WTC11 (cell line): ENCODE measurements at regions not wholly inside any gene's neighbourhood (a gene's known extent, or its start where the extent isn't known, plus 50 kb on each side); places are given as distances from the start of the nearest gene placed in this dataset.

ENCODE experiments used
- ATAC-seq: fragments of 200-7000 bp; cut with Tn5 transposase; 2 replicates; pipeline ENCODE4 v1.10.0; 2021; ENCODE audit warnings: mild to moderate bottlenecking, moderate library complexity
- CTCF ChIA-PET: fragments of 300-600 bp; sonication (Branson Sonifier 250); formaldehyde crosslinking; loops from one replicate; lab custom pipeline; 2021; ENCODE audit warnings: antibody characterized with exemption; lab: Charles Lee
- POLR2A ChIA-PET: fragments of 350-600 bp; sonication (Branson Sonifier 250); formaldehyde crosslinking; loops from one replicate; lab custom pipeline; 2021; ENCODE audit warnings: antibody characterized with exemption; lab: Charles Lee
- DNase-seq: peaks from one replicate; pipeline ENCODE4 v3.0.0; 2021; ENCODE audit warnings: low spot score
- H3K27ac Mint-ChIP-seq: 2 replicates; pipeline ENCODE4 v1.8.0; 2021; ENCODE audit warnings: mixed read lengths
- H3K27me3 Mint-ChIP-seq: 2 replicates; pipeline ENCODE4 v1.8.0; 2021; ENCODE audit warnings: low read depth, mild to moderate bottlenecking, moderate library complexity, mixed read lengths
- H3K36me3 Mint-ChIP-seq: 2 replicates; pipeline ENCODE4 v1.8.0; 2021; ENCODE audit warnings: mixed read lengths
- H3K4me1 Mint-ChIP-seq: 2 replicates; pipeline ENCODE4 v1.8.0; 2022; ENCODE audit warnings: mixed read lengths
- H3K4me3 Mint-ChIP-seq: 2 replicates; pipeline ENCODE4 v1.8.0; 2021; ENCODE audit warnings: mild to moderate bottlenecking, moderate library complexity, mixed read lengths
- H3K9me3 Mint-ChIP-seq: 2 replicates; pipeline ENCODE4 v1.8.0; 2021; ENCODE audit warnings: mixed read lengths
- ATF1 ChIP-seq: sonication (generic); formaldehyde crosslinking; IDR thresholded peaks from 2 replicates; pipeline ENCODE4 v1.8.1; 2023; ENCODE audit warnings: mild to moderate bottlenecking, moderate library complexity, missing genetic modification reagents
- CREM ChIP-seq: sonication (generic); formaldehyde crosslinking; IDR thresholded peaks from 2 replicates; pipeline ENCODE4 v1.8.1; 2022; ENCODE audit warnings: mild to moderate bottlenecking, missing genetic modification reagents, moderate library complexity
- GRHL2 ChIP-seq: fragments of 250-450 bp; sonication (Bioruptor Pico); IDR thresholded peaks from 2 replicates; pipeline ENCODE4 v1.8.0; 2022; ENCODE audit warnings: mild to moderate bottlenecking, moderate library complexity; ENCODE audit not compliant: insufficient replicate concordance, severe bottlenecking
- GTF2I ChIP-seq: fragments of 250-450 bp; sonication (Bioruptor Pico); conservative IDR thresholded peaks from 2 replicates; pipeline ENCODE4 v1.4.0; 2021; ENCODE audit warnings: mild to moderate bottlenecking
- JUN ChIP-seq: sonication (generic); formaldehyde crosslinking; IDR thresholded peaks from 2 replicates; pipeline ENCODE4 v1.8.0; 2023; ENCODE audit warnings: mild to moderate bottlenecking, missing genetic modification reagents
- MXD4 ChIP-seq: fragments of 250-450 bp; sonication (Bioruptor Pico); IDR thresholded peaks from 2 replicates; pipeline ENCODE4 v1.8.0; 2021; ENCODE audit warnings: mild to moderate bottlenecking, moderate library complexity, borderline replicate concordance
- NR3C1 ChIP-seq: sonication (generic); formaldehyde crosslinking; conservative IDR thresholded peaks from 2 replicates; pipeline ENCODE4 v1.8.1; 2023; ENCODE audit warnings: low read depth, mild to moderate bottlenecking, missing genetic modification reagents
- SMAD3 ChIP-seq: sonication (generic); formaldehyde crosslinking; IDR thresholded peaks from 2 replicates; pipeline ENCODE4 v1.8.0; 2022; ENCODE audit warnings: missing genetic modification reagents, mild to moderate bottlenecking, borderline replicate concordance
- ZNF423 ChIP-seq: fragments of 250-450 bp; sonication (Bioruptor Pico); IDR thresholded peaks from 2 replicates; pipeline ENCODE4 v2.1.2; 2022; ENCODE audit warnings: mild to moderate bottlenecking, moderate library complexity
- TF ChIP-seq, protein P1 (sequence below): sonication (generic); formaldehyde crosslinking; IDR thresholded peaks from 2 replicates; pipeline ENCODE4 v1.8.0; 2023; ENCODE audit warnings: mild to moderate bottlenecking, missing genetic modification reagents
- TF ChIP-seq, protein P2 (sequence below): sonication (generic); formaldehyde crosslinking; IDR thresholded peaks from 2 replicates; pipeline ENCODE4 v1.8.1; 2022; ENCODE audit warnings: mild to moderate bottlenecking, missing genetic modification reagents, moderate library complexity, borderline replicate concordance
- TF ChIP-seq, protein P3 (sequence below): fragments of 250-450 bp; sonication (Bioruptor Pico); IDR thresholded peaks from 2 replicates; pipeline ENCODE4 v1.9.0; 2021; ENCODE audit warnings: mild to moderate bottlenecking
- TF ChIP-seq, protein P4 (sequence below): sonication (generic); formaldehyde crosslinking; IDR thresholded peaks from 2 replicates; pipeline ENCODE4 v1.8.1; 2022; ENCODE audit warnings: mild to moderate bottlenecking, moderate library complexity, missing genetic modification reagents

DNA sequence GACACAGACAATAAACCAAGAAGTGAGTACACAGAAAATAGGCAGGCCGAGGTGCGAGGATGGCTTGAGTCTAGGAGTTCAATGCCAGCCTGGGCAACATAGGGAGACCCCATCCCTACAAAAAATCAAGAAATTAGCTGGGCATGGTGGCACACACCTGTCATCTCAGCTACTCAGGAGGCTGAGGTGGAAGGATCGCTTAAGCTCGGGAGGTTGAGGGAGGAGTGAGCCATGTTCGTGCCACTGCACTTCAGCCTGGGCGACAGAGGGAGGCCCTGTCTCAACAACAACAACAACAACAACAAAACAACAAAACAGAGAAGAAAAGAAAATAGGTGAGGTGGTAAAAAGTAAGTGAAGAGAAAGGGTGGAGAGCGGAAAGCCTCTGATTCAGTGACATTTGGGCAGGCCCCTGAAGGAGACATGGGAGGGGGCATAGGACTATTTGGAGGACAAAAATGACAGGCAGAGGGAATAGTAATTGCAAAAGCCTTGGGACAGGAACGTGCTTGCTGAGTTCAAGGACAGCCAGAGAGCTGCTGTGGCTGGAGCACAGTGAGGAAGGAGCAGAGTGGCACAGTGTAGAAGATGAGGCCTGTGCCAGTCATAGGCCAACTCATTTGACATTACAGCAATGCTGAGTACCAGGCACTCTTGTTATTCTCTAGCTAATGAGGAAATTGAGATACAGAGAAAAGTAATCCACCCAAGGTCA is 160.6 kb downstream of the VEGFA start:
- peaks cover 24% of the 10 kb centered on the region for H3K4me1 Mint-ChIP-seq
- ChIA-PET POLR2A (no interaction called here), CTCF (interaction anchor here (0.8 kb wide), 1 partner anchor 161 kb away, joined by 3 read pairs; the partner anchor contains the start of gene VEGFA)
- DNase-seq (no peak), ATAC-seq (no peak)
- no peaks in the 10 kb centered on the region for H3K36me3 Mint-ChIP-seq
- no peak for TF ChIP-seq GTF2I
- TF ChIP-seq, protein P1, sequence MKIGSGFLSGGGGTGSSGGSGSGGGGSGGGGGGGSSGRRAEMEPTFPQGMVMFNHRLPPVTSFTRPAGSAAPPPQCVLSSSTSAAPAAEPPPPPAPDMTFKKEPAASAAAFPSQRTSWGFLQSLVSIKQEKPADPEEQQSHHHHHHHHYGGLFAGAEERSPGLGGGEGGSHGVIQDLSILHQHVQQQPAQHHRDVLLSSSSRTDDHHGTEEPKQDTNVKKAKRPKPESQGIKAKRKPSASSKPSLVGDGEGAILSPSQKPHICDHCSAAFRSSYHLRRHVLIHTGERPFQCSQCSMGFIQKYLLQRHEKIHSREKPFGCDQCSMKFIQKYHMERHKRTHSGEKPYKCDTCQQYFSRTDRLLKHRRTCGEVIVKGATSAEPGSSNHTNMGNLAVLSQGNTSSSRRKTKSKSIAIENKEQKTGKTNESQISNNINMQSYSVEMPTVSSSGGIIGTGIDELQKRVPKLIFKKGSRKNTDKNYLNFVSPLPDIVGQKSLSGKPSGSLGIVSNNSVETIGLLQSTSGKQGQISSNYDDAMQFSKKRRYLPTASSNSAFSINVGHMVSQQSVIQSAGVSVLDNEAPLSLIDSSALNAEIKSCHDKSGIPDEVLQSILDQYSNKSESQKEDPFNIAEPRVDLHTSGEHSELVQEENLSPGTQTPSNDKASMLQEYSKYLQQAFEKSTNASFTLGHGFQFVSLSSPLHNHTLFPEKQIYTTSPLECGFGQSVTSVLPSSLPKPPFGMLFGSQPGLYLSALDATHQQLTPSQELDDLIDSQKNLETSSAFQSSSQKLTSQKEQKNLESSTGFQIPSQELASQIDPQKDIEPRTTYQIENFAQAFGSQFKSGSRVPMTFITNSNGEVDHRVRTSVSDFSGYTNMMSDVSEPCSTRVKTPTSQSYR (CRISPR knock-in tag) = no peak
- TF ChIP-seq, protein P2, sequence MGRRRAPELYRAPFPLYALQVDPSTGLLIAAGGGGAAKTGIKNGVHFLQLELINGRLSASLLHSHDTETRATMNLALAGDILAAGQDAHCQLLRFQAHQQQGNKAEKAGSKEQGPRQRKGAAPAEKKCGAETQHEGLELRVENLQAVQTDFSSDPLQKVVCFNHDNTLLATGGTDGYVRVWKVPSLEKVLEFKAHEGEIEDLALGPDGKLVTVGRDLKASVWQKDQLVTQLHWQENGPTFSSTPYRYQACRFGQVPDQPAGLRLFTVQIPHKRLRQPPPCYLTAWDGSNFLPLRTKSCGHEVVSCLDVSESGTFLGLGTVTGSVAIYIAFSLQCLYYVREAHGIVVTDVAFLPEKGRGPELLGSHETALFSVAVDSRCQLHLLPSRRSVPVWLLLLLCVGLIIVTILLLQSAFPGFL (CRISPR knock-in tag) = no peak
- peak overlapping the region; percentile 10; the same call in 1 of the 2 replicates for H3K27ac Mint-ChIP-seq
- no peak overlapping the region for H3K4me3 Mint-ChIP-seq
- no peaks in the 10 kb centered on the region for H3K27me3 Mint-ChIP-seq
- no peaks in the 10 kb centered on the region for H3K9me3 Mint-ChIP-seq

DNA sequence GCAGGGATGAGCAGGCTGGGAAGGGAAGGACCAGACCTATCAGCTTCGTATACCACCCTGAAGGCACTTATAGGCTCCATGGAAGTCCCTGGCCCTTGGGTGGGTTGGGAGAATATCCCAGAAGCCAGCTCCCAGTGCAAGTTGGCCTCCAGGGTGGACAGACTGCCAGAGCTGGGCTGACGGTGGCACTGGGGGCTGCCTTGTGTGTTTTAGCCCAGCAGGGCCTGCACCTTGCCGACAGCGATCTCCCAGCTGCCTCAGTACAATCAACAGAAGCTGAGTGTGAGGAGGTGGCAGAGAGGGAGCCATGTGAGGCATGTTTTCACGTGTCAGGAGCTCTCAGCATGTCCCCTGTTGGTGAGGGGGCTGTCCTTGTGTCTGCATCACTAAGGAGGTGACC is 159.5 kb downstream of the VEGFA start:
- ATAC-seq (no peak), DNase-seq (no peak)
- H3K27me3 Mint-ChIP-seq = no peaks in the 10 kb centered on the region
- no peak overlapping the region for H3K4me3 Mint-ChIP-seq
- CTCF ChIA-PET = no interaction called here
- no peaks in the 10 kb centered on the region for H3K36me3 Mint-ChIP-seq
- H3K9me3 Mint-ChIP-seq = no peaks in the 10 kb centered on the region
- POLR2A ChIA-PET = no interaction called here
- TF ChIP-seq JUN (CRISPR knock-in tag) = no peak
- TF ChIP-seq NR3C1 = no peak
- TF ChIP-seq ATF1 (CRISPR knock-in tag) = no peak
- no peak for TF ChIP-seq SMAD3 (CRISPR knock-in tag)
- no peak for TF ChIP-seq ZNF423 (CRISPR knock-in tag)
- TF ChIP-seq, protein P3, sequence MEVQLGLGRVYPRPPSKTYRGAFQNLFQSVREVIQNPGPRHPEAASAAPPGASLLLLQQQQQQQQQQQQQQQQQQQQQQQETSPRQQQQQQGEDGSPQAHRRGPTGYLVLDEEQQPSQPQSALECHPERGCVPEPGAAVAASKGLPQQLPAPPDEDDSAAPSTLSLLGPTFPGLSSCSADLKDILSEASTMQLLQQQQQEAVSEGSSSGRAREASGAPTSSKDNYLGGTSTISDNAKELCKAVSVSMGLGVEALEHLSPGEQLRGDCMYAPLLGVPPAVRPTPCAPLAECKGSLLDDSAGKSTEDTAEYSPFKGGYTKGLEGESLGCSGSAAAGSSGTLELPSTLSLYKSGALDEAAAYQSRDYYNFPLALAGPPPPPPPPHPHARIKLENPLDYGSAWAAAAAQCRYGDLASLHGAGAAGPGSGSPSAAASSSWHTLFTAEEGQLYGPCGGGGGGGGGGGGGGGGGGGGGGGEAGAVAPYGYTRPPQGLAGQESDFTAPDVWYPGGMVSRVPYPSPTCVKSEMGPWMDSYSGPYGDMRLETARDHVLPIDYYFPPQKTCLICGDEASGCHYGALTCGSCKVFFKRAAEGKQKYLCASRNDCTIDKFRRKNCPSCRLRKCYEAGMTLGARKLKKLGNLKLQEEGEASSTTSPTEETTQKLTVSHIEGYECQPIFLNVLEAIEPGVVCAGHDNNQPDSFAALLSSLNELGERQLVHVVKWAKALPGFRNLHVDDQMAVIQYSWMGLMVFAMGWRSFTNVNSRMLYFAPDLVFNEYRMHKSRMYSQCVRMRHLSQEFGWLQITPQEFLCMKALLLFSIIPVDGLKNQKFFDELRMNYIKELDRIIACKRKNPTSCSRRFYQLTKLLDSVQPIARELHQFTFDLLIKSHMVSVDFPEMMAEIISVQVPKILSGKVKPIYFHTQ (CRISPR knock-in tag) = no peak
- TF ChIP-seq GRHL2 = no peak
- TF ChIP-seq, protein P4, sequence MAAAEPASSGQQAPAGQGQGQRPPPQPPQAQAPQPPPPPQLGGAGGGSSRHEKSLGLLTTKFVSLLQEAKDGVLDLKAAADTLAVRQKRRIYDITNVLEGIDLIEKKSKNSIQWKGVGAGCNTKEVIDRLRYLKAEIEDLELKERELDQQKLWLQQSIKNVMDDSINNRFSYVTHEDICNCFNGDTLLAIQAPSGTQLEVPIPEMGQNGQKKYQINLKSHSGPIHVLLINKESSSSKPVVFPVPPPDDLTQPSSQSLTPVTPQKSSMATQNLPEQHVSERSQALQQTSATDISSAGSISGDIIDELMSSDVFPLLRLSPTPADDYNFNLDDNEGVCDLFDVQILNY (CRISPR knock-in tag) = no peak
- H3K27ac Mint-ChIP-seq = no peak overlapping the region
- peaks cover 25% of the 10 kb centered on the region for H3K4me1 Mint-ChIP-seq

DNA sequence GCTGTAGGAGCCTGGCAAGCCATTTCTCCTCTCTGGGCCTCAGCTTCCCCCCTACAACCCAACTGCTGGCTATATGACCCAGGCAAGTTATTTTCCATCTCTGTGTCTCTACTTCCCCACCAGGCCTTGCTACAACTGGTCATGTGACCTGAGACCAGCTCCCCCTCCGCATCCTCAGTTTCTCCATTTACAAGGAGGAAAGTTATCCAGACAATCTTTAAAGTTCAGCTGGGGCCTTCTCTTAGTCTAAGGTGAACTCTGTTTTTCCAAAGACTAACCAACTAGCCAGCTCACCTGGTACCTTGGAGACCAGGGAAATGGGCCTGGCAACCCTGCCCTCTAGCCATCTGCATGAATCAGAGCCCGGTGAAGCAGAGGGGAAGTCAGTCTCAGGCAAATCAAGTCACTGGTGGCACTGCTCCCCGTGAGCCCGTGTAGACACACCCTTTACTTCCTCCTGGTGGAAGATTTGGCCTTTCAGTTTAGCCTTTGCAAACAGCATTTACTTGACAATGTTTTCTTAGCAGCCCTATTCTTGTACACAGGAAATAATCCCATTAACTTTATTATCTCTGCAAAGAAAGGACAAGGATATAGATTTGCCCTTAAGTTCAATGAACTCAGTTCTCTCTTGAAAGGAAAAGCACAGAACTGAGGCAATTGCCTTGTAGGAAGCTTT is 157.7 kb downstream of the VEGFA start:
- ATAC-seq = no peak
- CTCF ChIA-PET = interaction anchor here (0.5 to 2.6 kb wide), 10 partner anchors 14 to 218 kb away, joined by 3 to 17 read pairs (median 6); no protein-coding TSS in a partner anchor

More for the DNA sequence above, 157.7 kb downstream of the VEGFA start:
- no peak for DNase-seq
- TF ChIP-seq MXD4 (no peak), CREM (0 out of 2 replicates have a peak, but pooled peaks have one; percentile 15)
- H3K27ac Mint-ChIP-seq = no peak overlapping the region
- no peaks in the 10 kb centered on the region for H3K9me3 Mint-ChIP-seq
- no peak overlapping the region for H3K4me3 Mint-ChIP-seq
- peaks cover 18% of the 10 kb centered on the region for H3K4me1 Mint-ChIP-seq
- POLR2A ChIA-PET = interaction anchor here (0.8 to 2.5 kb wide), 8 partner anchors 10 to 157 kb away, joined by 3 to 22 read pairs (median 4); partner anchors contain the start of gene VEGFA
- no peaks in the 10 kb centered on the region for H3K36me3 Mint-ChIP-seq
- H3K27me3 Mint-ChIP-seq = no peaks in the 10 kb centered on the region
